Astrocyte (in vitro differentiated cells and primary cell): ENCODE measurements at regions not wholly inside any gene's neighbourhood (a gene's known extent, or its start where the extent isn't known, plus 50 kb on each side); places are given as distances from the start of the nearest gene placed in this dataset.

Experiments
- EZH2 ChIP-seq: IDR thresholded peaks from 2 replicates; pipeline ENCODE4 v1.6.1; 2012; ENCODE audit warnings: mild to moderate bottlenecking, low read length, inconsistent platforms; ENCODE audit not compliant: insufficient read depth
- TF ChIP-seq, protein P1 (sequence below): IDR thresholded peaks from 2 replicates; pipeline ENCODE4 v1.5.1; 2011; ENCODE audit warnings: low read depth, mild to moderate bottlenecking, inconsistent platforms, low read length, moderate library complexity; ENCODE audit not compliant: insufficient read depth

DNA sequence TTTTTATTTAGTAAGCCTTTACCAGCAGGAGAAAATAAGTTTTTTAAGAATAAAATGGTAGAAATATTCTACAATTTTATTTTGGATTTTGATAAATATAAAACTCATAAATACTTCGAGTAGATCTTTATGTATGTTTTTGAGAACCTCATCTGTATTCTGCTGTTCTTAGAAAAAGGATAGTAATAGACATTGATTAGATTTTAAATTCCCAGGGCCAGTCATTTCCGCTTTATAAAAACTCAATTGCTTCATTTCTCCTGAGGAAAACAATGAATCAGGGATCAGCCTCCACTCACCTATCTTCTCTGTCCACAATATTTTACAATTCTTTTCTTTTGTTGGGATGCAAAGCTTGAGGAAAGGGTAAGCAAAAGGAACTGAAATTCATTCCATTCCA lies 1983.5 kb upstream of the C9orf72 start:
- TF ChIP-seq, protein P1, sequence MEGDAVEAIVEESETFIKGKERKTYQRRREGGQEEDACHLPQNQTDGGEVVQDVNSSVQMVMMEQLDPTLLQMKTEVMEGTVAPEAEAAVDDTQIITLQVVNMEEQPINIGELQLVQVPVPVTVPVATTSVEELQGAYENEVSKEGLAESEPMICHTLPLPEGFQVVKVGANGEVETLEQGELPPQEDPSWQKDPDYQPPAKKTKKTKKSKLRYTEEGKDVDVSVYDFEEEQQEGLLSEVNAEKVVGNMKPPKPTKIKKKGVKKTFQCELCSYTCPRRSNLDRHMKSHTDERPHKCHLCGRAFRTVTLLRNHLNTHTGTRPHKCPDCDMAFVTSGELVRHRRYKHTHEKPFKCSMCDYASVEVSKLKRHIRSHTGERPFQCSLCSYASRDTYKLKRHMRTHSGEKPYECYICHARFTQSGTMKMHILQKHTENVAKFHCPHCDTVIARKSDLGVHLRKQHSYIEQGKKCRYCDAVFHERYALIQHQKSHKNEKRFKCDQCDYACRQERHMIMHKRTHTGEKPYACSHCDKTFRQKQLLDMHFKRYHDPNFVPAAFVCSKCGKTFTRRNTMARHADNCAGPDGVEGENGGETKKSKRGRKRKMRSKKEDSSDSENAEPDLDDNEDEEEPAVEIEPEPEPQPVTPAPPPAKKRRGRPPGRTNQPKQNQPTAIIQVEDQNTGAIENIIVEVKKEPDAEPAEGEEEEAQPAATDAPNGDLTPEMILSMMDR = no peak
- TF ChIP-seq EZH2 = no peak
